HG02610 (cell line): ENCODE measurements at regions not wholly inside any gene's neighbourhood (a gene's known extent, or its start where the extent isn't known, plus 50 kb on each side); places are given as distances from the start of the nearest gene placed in this dataset.
"Not testable (repeated sequence)": the region's sequence is repeated elsewhere in the genome, so short reads cannot be mapped to it uniquely, and the experiment has no call there.

Source experiments
- ATAC-seq: cut with Tn5 transposase; IDR thresholded peaks from one replicate; pipeline ENCODE4 v1.9.1; 2021; ENCODE audit warnings: mild to moderate bottlenecking, moderate library complexity; ENCODE audit not compliant: unreplicated experiment

DNA sequence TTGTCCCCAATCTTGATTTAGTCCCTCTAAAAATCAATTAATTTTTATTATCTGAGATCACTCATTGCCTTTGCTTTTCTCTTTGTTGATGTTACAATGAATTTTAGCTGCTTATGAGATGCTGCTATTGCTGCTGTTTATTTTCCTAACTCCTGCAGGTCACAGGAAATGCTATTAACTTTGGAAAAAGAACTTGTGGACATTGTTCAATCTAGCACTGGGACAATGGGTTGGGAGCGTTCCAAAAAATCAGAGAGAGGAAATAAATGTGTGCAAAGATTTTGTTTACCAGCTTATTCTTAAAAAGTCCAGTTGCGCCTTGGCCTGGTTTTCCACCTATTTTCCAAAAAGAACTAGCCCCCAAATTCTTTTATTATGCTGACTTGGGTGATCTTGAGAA lies 268.3 kb downstream of the PTH2R start:
- no peak for ATAC-seq

DNA sequence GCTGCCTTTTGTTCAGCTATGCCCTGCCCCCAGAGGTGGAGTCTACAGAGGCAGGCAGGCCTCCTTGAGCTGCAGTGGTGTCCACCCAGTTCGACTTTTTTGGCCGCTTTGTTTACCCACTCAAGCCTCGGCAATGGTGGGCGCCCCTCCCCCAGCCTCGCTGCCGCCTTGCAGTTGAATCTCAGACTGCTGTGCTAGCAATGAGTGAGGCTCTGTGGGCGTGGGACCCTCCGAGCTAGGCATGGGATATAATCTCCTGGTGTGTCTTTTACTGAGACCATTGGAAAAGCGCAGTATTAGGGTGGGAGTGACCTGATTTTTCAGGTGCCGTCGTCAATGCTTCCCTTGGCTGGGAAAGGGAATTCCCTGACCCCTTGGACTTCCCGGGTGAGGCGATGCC lies 279.3 kb downstream of the PTH2R start:
- ATAC-seq = not testable (repeated sequence)

DNA sequence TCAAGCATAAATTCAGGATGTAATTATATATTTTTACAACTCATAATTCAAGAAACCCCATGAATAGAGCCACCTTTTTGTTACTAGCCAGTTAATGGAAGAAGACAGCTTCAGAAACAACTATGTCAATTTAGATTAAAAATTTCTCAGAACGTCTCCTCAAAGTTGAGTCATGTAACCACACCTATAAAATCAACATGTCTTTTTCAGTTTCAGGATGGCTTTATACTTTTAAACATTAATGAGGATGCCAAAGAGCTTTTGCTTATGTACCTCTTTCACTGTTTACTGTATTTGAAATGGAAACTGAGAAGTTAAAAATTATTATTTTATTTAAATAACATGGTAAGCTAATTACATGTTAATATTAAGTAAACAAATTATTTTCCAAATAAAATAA lies 280.1 kb downstream of the PTH2R start:
- no peak for ATAC-seq

GRCh38 chr2:208687720-208688119 lies 281.1 kb downstream of the PTH2R start:
- not testable (repeated sequence) for ATAC-seq

GRCh38 chr2:208698114-208698513 lies 291.5 kb downstream of the PTH2R start:
- ATAC-seq = no peak

DNA sequence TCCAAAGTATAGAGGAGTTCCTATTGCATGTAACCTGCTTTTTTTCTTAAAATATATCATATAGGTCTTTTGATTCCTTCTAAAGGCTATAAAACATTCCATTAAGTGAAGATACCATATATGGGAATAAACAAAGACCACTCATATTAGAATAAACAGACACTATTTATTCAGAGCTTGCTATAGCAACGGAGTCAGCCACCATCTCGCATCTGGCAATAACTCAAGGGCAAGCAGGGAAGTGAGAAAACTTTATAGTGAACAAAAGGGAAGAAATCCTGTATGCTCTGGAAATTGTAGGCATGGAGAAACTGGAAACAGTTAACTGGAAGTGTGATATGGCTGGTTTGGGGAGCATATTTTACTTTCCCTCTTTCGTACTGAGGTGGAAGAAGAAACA lies 301.9 kb downstream of the PTH2R start:
- ATAC-seq = no peak

DNA sequence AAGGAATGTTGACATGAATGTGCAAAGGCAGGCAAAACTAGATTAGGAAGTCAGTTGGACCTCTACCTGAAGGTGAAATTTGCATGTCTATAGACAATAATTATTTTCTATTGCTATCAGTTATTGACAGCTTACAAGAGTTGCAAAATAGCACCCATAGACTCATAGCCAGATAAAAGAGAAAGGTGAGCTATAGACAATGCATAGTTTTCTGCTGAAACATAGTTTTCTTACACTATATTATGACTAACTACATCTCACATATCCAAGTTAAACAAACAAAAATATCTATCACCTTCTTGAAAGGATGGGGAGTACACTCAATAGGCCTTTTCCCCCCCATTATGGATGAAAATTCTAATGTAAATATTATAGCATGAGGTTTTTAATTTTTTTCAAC lies 305.0 kb downstream of the PTH2R start:
- no peak for ATAC-seq

DNA sequence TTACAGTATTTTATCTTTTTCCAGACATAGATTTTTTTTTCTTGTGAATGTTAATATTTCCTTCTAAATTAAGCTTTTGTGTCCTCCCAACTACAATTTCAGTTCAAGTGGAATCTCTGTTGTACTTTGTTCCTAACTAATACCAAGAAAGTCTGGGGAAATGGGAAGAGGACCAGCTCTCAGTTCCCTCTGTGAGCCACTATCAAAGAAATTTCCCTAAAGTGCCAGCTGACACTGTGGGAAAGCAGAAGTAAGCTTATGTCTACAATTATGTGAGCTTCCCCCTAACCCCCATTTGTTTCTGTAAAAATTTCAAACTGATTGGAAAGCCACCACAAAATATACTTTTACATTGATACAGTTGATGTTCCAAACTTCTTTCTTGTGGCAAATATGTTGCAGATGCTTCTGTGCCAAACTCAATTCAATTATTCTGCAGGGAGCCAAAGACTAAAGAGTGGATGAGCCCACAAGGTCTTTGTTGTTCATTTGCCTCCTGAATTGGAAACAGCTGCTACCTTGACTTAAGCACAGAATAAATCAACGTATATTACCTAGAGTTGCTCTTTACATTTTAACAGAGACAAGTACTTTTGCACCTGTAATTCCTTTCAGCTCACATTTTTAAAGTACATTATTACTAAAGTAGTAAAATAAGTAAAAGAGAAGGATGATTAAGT lies 306.6 kb downstream of the PTH2R start:
- no peak for ATAC-seq

DNA sequence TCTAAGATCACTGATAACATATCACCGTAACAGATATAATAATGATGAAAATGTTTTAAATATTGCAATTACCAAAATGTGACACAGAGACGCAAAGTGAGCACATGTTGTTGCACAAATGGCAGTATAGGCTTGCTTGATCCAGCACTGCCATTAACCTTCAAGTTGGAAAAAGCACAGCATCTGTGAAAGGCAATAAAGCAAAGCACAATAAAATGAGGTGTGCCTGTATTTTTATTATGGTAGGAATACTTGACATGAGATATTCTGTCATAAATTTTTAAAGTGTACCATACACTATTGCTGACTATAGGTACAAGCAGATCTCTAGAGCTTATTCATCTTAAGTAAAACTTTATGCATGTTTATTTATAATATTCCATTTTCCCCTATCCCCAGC lies 312.2 kb downstream of the PTH2R start:
- ATAC-seq = no peak

DNA sequence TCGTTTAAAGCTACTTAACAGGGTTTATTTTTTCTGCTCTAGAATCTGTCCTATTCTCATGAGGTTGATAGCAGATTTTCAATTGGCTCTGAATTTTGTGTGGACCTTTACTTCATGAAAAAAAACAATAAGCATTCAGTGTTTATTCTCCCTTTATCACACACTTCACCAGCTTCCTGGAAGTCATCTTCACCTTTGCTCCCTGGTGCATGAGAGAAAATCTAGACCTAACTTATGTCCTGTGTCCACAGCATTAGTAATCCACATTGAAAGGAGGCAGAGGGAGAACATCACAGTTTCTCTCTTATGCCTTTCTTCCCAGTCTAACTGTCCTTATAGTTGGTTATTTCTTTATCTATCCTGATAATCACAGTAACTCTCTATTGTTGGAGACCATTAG lies 316.1 kb downstream of the PTH2R start:
- no peak for ATAC-seq

GRCh38 chr2:208725280-208725679 lies 318.7 kb downstream of the PTH2R start:
- ATAC-seq = no peak

DNA sequence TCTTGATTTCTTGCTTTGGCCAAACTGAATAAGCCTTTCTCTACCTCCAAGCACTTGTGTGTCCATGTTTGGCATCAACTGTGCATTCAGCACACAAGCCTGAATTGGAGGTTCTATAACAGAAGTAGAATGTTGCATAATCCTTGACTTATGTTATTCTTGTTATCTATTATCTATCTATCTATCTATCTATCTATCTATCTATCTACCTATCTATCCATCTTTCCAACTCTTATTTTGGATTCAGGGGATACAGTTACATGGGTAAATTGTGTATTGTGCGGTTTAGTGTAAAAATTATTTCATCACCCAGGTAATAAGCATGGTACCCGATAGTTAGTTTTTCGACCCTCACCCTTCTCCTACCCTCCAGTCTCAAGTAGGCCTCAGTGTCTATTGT lies 319.6 kb downstream of the PTH2R start:
- no peak for ATAC-seq

GRCh38 chr2:208751663-208752415 lies 345.2 kb downstream of the PTH2R start:
- not testable (repeated sequence) for ATAC-seq

DNA sequence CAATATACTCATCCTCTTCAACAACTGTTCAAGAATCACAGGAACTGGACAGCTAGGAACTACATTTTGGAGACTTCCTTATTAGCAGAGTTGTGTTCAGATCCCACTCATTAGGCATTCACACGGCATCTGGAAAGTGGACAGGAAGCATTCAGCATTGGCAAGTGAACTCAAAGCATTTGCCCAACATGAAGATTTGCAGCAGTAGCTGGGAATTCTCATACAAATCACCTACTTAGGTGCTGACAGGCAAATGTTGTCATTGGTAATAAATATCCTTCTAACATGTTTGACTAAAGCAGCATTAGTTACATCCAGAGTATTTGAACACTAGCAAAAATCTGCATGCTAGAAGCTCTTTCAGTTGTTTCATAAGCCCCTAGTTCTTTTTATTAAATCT lies 350.8 kb downstream of the PTH2R start:
- no peak for ATAC-seq

- ATAC-seq = not testable (repeated sequence)
Measured at GRCh38 chr2:208773074-208773473, 366.5 kb downstream of the PTH2R start.

- ATAC-seq = no peak
Measured at GRCh38 chr2:208781166-208781565, 374.6 kb downstream of the PTH2R start.

- ATAC-seq = no peak
Measured at GRCh38 chr2:208782097-208782496, 375.5 kb downstream of the PTH2R start.

- ATAC-seq = no peak
Measured at GRCh38 chr2:208783184-208783583, 376.6 kb downstream of the PTH2R start.

GRCh38 chr2:208784774-208785173 lies 378.2 kb downstream of the PTH2R start:
- not testable (repeated sequence) for ATAC-seq

DNA sequence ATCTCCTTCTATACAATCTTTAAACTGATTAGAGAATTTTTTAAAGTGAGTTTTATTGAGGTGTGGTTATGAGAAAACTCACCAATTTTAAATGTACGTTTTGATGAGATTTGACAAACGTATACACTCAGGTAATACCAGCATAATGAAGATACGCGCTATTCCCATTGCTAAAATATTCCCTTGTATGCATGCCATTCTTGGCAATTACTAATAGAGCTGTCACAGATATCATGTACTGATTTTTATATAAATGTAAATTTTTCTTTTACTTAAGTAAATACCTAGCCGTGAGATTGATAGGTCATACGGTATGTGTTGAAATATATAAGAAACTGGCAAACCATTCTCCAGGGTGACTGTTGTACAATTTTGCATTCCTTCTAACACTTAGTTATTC lies 384.7 kb downstream of the PTH2R start:
- ATAC-seq = no peak

- ATAC-seq = no peak
Measured at GRCh38 chr2:208792766-208793165, 386.2 kb downstream of the PTH2R start.

- ATAC-seq = no peak
Measured at GRCh38 chr2:208793434-208793833, 386.8 kb downstream of the PTH2R start.
